GM12873 (cell line): ENCODE measurements at regions not wholly inside any gene's neighbourhood (a gene's known extent, or its start where the extent isn't known, plus 50 kb on each side); places are given as distances from the start of the nearest gene placed in this dataset.

Experiments
- CTCF ChIP-seq: IDR thresholded peaks from 2 replicates; pipeline ENCODE4 v1.5.1; 2012; ENCODE audit warnings: low read depth, mild to moderate bottlenecking, moderate library complexity, low read length, control low read depth; ENCODE audit not compliant: insufficient read depth; ENCODE audit errors: missing control alignments

- no peak for TF ChIP-seq CTCF
Observed at GRCh38 chr4:81814987-81815541, 343.4 kb upstream of the RASGEF1B start.

- no peak for TF ChIP-seq CTCF
Observed at GRCh38 chr4:81811562-81812293, 340.0 kb upstream of the RASGEF1B start.

- TF ChIP-seq CTCF: no peak
Observed at GRCh38 chr4:81808011-81808672, 336.4 kb upstream of the RASGEF1B start.

GRCh38 chr4:81807386-81807785, 335.7 kb upstream of the RASGEF1B start:
- no peak for TF ChIP-seq CTCF

GRCh38 chr4:81806485-81806884, 334.8 kb upstream of the RASGEF1B start:
- no peak for TF ChIP-seq CTCF

- TF ChIP-seq CTCF: no peak
Observed at GRCh38 chr4:81804849-81805248, 333.1 kb upstream of the RASGEF1B start.

- TF ChIP-seq CTCF: no peak
Observed at GRCh38 chr4:81802285-81802846, 330.7 kb upstream of the RASGEF1B start.
